PC-9 (cell line): ENCODE measurements at regions not wholly inside any gene's neighbourhood (a gene's known extent, or its start where the extent isn't known, plus 50 kb on each side); places are given as distances from the start of the nearest gene placed in this dataset.

Source experiments
- CTCF ChIP-seq: fragments of 200-600 bp; sonication (generic); conservative IDR thresholded peaks from 2 replicates; pipeline ENCODE4 v1.6.1; 2017; ENCODE audit warnings: mixed run types, antibody characterized with exemption, mild to moderate bottlenecking, moderate library complexity
- EZH2 ChIP-seq: fragments of 200-600 bp; sonication (generic); IDR thresholded peaks from 2 replicates; pipeline ENCODE4 v1.8.0; 2017; ENCODE audit warnings: antibody characterized with exemption, low read depth

DNA sequence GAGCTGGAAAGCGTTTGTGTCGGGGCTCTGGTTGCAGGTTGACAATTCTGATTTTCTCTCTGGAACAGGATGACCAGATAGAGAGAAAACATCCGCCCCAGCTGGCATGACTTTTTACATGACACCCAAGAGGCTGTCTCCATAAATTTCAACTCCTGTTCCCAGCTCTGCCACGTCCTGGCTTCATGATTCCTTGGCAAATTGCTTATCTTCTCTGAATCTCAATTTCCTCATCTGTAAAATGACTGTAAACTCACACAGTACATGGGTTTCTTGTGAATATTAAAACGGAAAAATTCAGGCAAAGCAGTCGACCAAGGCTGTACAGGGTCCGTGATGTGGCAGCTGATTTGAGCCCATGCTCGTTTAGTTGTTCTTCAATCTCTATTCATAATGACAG is 572.7 kb downstream of the AJAP1 start:
- no peak for TF ChIP-seq CTCF
- TF ChIP-seq EZH2: no peak
